ENCODE measurements at regions not wholly inside any gene's neighbourhood (a gene's known extent, or its start where the extent isn't known, plus 50 kb on each side); places are given as distances from the start of the nearest gene placed in this dataset.

GRCh38 chr13:40118337-40118736, 462.9 kb downstream of the COG6 start:
- DNase-seq (ENCODE audit: low spot score), result no peak

- DNase-seq (ENCODE audit: low spot score), result no peak
Measured at GRCh38 chr13:40119852-40120251, 464.4 kb downstream of the COG6 start.

GRCh38 chr13:40120288-40120687, 464.8 kb downstream of the COG6 start:
- DNase-seq (ENCODE audit: low spot score), result no peak

- no peak for DNase-seq (ENCODE audit: low spot score)
Measured at GRCh38 chr13:40120781-40121180, 465.3 kb downstream of the COG6 start.

GRCh38 chr13:40121722-40122121, 466.3 kb downstream of the COG6 start:
- no peak for DNase-seq (ENCODE audit: low spot score)

- no peak for DNase-seq (ENCODE audit: low spot score)
Measured at GRCh38 chr13:40123962-40124632, 468.6 kb downstream of the COG6 start.

- no peak for DNase-seq (ENCODE audit: low spot score)
Measured at GRCh38 chr13:40124633-40125015, 469.2 kb downstream of the COG6 start.

- DNase-seq (ENCODE audit: low spot score), result no peak
Measured at GRCh38 chr13:40125336-40125735, 469.9 kb downstream of the COG6 start.

- DNase-seq (ENCODE audit: low spot score), result no peak
Measured at GRCh38 chr13:40126306-40127085, 471.0 kb downstream of the COG6 start.

GRCh38 chr13:40127476-40127875, 472.0 kb downstream of the COG6 start:
- DNase-seq (ENCODE audit: low spot score), result no peak

GRCh38 chr13:40127925-40128324, 472.5 kb downstream of the COG6 start:
- no peak for DNase-seq (ENCODE audit: low spot score)

GRCh38 chr13:40129467-40129866, 474.0 kb downstream of the COG6 start:
- no peak for DNase-seq (ENCODE audit: low spot score)

- DNase-seq (ENCODE audit: low spot score), result no peak
Measured at GRCh38 chr13:40130871-40131636, 475.6 kb downstream of the COG6 start.

- no peak for DNase-seq (ENCODE audit: low spot score)
Measured at GRCh38 chr13:40132249-40132648, 476.8 kb downstream of the COG6 start.

GRCh38 chr13:40136896-40137295, 481.4 kb downstream of the COG6 start:
- no peak for DNase-seq (ENCODE audit: low spot score)

GRCh38 chr13:40137400-40137799, 481.9 kb downstream of the COG6 start:
- no peak for DNase-seq (ENCODE audit: low spot score)

- DNase-seq (ENCODE audit: low spot score), result no peak
Measured at GRCh38 chr13:40139896-40140520, 484.5 kb downstream of the COG6 start.

GRCh38 chr13:40141859-40142555, 486.5 kb downstream of the COG6 start:
- no peak for DNase-seq (ENCODE audit: low spot score)

- DNase-seq (ENCODE audit: low spot score), result no peak
Measured at GRCh38 chr13:40143106-40143505, 487.6 kb downstream of the COG6 start.

GRCh38 chr13:40143559-40143958, 488.1 kb downstream of the COG6 start:
- DNase-seq (ENCODE audit: low spot score), result no peak

GRCh38 chr13:40145139-40145538, 489.7 kb downstream of the COG6 start:
- DNase-seq (ENCODE audit: low spot score), result no peak

GRCh38 chr13:40146063-40146462, 490.6 kb downstream of the COG6 start:
- DNase-seq (ENCODE audit: low spot score), result no peak
